ENCODE measurements at regions not wholly inside any gene's neighbourhood (a gene's known extent, or its start where the extent isn't known, plus 50 kb on each side); places are given as distances from the start of the nearest gene placed in this dataset.

DNA sequence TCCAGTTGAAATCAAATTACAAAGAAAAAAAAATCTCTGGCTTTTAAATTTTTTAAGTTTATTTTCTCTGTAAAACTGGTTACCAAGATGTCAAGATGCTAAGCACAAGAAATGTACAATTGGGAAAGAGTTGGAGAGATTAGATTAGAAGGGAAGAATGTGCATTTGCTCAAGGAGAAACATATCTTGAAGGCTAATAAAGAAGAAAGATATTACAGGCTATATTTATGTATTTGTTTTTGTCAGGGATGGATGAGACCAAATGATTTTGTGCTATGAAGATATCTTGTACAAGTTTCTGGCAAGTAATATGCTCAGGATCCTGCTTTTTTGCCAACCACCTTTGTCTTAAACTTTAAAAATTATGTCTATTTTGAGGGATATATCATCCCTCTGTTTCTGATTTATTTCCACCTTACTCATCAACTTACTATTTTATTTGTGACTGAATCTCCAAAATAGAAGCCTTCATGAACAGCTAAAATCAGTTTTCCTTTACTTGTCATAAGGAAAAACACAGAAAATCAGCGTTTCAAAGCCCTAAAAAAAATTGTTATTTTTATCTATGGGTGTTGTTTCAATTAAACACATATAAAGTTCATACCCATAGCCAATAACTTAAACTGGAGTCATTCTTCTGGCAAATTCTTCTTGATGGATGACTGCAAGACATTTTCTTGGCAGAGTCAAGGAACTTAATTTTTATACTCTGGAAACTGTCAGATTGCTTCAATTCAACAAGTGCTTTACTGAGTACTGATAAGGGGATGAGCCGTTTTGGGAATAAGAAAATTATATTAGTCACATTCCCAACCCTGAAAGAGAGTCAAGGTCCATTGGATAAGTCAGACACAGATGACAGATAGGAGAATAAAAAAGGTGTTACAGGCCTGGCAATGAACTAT lies 141.8 kb downstream of the CTH start:
- no peak overlapping the region for H3K4me3 Mint-ChIP-seq (ENCODE audit: unreplicated experiment)
- no peak for DNase-seq
- H3K4me1 Mint-ChIP-seq (ENCODE audit: low read depth, unreplicated experiment): no peaks in the 10 kb centered on the region
- no peaks in the 10 kb centered on the region for H3K36me3 Mint-ChIP-seq (ENCODE audit: unreplicated experiment)
- TF ChIP-seq, protein P1, sequence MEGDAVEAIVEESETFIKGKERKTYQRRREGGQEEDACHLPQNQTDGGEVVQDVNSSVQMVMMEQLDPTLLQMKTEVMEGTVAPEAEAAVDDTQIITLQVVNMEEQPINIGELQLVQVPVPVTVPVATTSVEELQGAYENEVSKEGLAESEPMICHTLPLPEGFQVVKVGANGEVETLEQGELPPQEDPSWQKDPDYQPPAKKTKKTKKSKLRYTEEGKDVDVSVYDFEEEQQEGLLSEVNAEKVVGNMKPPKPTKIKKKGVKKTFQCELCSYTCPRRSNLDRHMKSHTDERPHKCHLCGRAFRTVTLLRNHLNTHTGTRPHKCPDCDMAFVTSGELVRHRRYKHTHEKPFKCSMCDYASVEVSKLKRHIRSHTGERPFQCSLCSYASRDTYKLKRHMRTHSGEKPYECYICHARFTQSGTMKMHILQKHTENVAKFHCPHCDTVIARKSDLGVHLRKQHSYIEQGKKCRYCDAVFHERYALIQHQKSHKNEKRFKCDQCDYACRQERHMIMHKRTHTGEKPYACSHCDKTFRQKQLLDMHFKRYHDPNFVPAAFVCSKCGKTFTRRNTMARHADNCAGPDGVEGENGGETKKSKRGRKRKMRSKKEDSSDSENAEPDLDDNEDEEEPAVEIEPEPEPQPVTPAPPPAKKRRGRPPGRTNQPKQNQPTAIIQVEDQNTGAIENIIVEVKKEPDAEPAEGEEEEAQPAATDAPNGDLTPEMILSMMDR (IDR thresholded peaks at IDR 0.05; ENCODE audit: partially characterized antibody, unreplicated experiment): no peak
- no peak overlapping the region for H3K27ac Mint-ChIP-seq (ENCODE audit: unreplicated experiment)
- no peaks in the 10 kb centered on the region for H3K9me3 Mint-ChIP-seq (ENCODE audit: unreplicated experiment)
- no peaks in the 10 kb centered on the region for H3K27me3 Mint-ChIP-seq (ENCODE audit: unreplicated experiment)

DNA sequence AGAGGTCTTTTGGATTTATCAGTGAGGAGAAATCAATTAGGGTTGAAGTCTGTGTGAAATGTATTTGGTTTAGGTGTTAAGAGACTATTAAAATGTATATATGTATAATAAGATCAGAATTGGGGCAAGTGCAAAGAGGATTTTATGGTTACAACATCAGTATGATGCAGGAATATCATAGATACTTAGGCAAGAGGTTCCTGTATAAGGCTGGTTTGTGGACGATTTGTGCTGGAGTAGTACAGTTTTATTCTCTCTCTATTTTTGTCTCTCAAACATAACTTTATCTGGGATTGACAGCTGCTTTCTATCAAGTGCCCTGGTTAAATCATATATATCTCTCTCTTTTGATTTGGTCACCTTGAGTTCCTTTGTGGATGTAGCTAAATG lies 142.5 kb downstream of the CTH start:
- DNase-seq: no peak
- H3K27me3 Mint-ChIP-seq (ENCODE audit: unreplicated experiment): no peaks in the 10 kb centered on the region
- TF ChIP-seq, protein P1 (IDR thresholded peaks at IDR 0.05; ENCODE audit: partially characterized antibody, unreplicated experiment): no peak
- H3K4me1 Mint-ChIP-seq (ENCODE audit: low read depth, unreplicated experiment): no peaks in the 10 kb centered on the region
- no peaks in the 10 kb centered on the region for H3K36me3 Mint-ChIP-seq (ENCODE audit: unreplicated experiment)
- H3K4me3 Mint-ChIP-seq (ENCODE audit: unreplicated experiment): no peak overlapping the region
- H3K9me3 Mint-ChIP-seq (ENCODE audit: unreplicated experiment): no peaks in the 10 kb centered on the region
- H3K27ac Mint-ChIP-seq (ENCODE audit: unreplicated experiment): no peak overlapping the region

DNA sequence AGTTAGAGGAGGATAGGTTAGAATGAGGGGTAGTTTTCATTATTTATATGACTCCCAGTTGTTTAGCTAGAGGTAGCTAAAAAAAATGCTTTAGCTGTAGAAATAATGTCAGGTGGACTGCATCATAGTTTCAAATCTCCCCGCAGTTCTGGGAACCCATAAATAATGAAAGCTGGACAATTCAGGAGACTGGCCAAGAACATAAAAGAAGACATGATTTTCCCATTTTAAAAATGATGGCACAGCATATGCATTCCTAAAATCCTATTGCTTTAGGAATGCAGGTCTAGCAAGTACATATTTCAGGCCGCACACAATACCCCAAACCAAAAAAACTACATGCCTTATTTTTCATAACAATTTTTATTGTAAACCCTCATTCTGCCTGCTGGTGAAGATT lies 143.3 kb downstream of the CTH start:
- Mint-ChIP-seq H3K9me3 (ENCODE audit: unreplicated experiment) (no peaks in the 10 kb centered on the region), H3K4me3 (ENCODE audit: unreplicated experiment) (no peak overlapping the region), H3K36me3 (ENCODE audit: unreplicated experiment) (no peaks in the 10 kb centered on the region), H3K27me3 (ENCODE audit: unreplicated experiment) (no peaks in the 10 kb centered on the region), H3K4me1 (ENCODE audit: low read depth, unreplicated experiment) (no peaks in the 10 kb centered on the region), H3K27ac (ENCODE audit: unreplicated experiment) (no peak overlapping the region)
- TF ChIP-seq, protein P1 (IDR thresholded peaks at IDR 0.05; ENCODE audit: partially characterized antibody, unreplicated experiment): no peak
- DNase-seq: no peak

- Mint-ChIP-seq H3K27me3 (ENCODE audit: unreplicated experiment) (no peaks in the 10 kb centered on the region), H3K9me3 (ENCODE audit: unreplicated experiment) (peaks cover 2% of the 10 kb centered on the region), H3K36me3 (ENCODE audit: unreplicated experiment) (no peaks in the 10 kb centered on the region), H3K4me3 (ENCODE audit: unreplicated experiment) (no peak overlapping the region), H3K27ac (ENCODE audit: unreplicated experiment) (no peak overlapping the region), H3K4me1 (ENCODE audit: low read depth, unreplicated experiment) (no peaks in the 10 kb centered on the region)
- TF ChIP-seq, protein P1 (IDR thresholded peaks at IDR 0.05; ENCODE audit: partially characterized antibody, unreplicated experiment): no peak
- no peak for DNase-seq
Measured at GRCh38 chr1:70556541-70556940, 145.5 kb downstream of the CTH start.

GRCh38 chr1:70567167-70567566 lies 156.1 kb downstream of the CTH start:
- H3K4me1 Mint-ChIP-seq (ENCODE audit: low read depth, unreplicated experiment): no peaks in the 10 kb centered on the region
- H3K36me3 Mint-ChIP-seq (ENCODE audit: unreplicated experiment): no peaks in the 10 kb centered on the region
- H3K27me3 Mint-ChIP-seq (ENCODE audit: unreplicated experiment): no peaks in the 10 kb centered on the region
- H3K9me3 Mint-ChIP-seq (ENCODE audit: unreplicated experiment): no peaks in the 10 kb centered on the region
- TF ChIP-seq, protein P1 (IDR thresholded peaks at IDR 0.05; ENCODE audit: partially characterized antibody, unreplicated experiment): no peak
- no peak overlapping the region for H3K27ac Mint-ChIP-seq (ENCODE audit: unreplicated experiment)
- H3K4me3 Mint-ChIP-seq (ENCODE audit: unreplicated experiment): no peak overlapping the region
- DNase-seq: no peak
